Chondrocyte (in vitro differentiated cells): ENCODE measurements at regions not wholly inside any gene's neighbourhood (a gene's known extent, or its start where the extent isn't known, plus 50 kb on each side); places are given as distances from the start of the nearest gene placed in this dataset.

Experiments
- DNase-seq: peaks from one replicate; pipeline ENCODE4 v3.0.0; 2021; ENCODE audit warnings: mixed read lengths, low spot score
- H3K27ac Mint-ChIP-seq: one replicate; pipeline ENCODE4 v1.8.0; 2021; ENCODE audit warnings: mild to moderate bottlenecking, moderate library complexity, mixed read lengths; ENCODE audit not compliant: unreplicated experiment
- H3K27me3 Mint-ChIP-seq: 2 replicates; pipeline ENCODE4 v1.8.0; 2021; ENCODE audit warnings: low read depth, mixed read lengths
- H3K36me3 Mint-ChIP-seq: 2 replicates; pipeline ENCODE4 v1.8.0; 2021; ENCODE audit warnings: low read depth, mixed read lengths
- H3K4me1 Mint-ChIP-seq: 2 replicates; pipeline ENCODE4 v1.8.0; 2021; ENCODE audit warnings: low read depth, mild to moderate bottlenecking, mixed read lengths
- H3K4me3 Mint-ChIP-seq: one replicate; pipeline ENCODE4 v1.8.0; 2021; ENCODE audit warnings: mild to moderate bottlenecking, moderate library complexity, mixed read lengths; ENCODE audit not compliant: unreplicated experiment
- H3K9me3 Mint-ChIP-seq: 2 replicates; pipeline ENCODE4 v1.8.0; 2021; ENCODE audit warnings: low read depth, mixed read lengths
- CTCF ChIP-seq: fragments of 200-600 bp; sonication (generic); IDR thresholded peaks from 2 replicates; pipeline ENCODE4 v1.5.0; 2021; ENCODE audit warnings: antibody characterized with exemption, mild to moderate bottlenecking, moderate library complexity

DNA sequence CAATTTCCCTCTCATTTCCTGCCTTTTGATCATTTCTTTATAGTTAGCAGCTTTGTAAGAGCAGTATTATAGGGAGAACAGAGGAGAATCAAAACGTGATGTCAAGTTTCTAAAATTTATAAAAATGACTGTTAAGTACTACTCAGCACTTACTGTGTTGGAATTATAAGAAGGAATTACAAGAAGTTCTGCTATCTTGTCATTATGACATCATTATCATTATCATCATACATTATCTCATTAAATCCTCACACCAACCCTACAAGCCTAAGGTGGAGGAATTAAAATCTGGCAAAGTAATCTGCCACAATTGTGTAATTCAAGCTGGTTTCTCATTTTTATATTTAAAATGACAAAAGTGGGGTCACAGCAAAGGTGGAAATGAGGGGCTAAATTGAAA is 316.2 kb upstream of the CD180 start:
- peaks cover 17% of the 10 kb centered on the region for H3K4me1 Mint-ChIP-seq
- no peak overlapping the region for H3K27ac Mint-ChIP-seq
- no peaks in the 10 kb centered on the region for H3K27me3 Mint-ChIP-seq
- DNase-seq = no peak
- no peak overlapping the region for H3K4me3 Mint-ChIP-seq
- no peak for TF ChIP-seq CTCF
- H3K36me3 Mint-ChIP-seq = peaks cover 2% of the 10 kb centered on the region
- H3K9me3 Mint-ChIP-seq = peaks cover 10% of the 10 kb centered on the region

DNA sequence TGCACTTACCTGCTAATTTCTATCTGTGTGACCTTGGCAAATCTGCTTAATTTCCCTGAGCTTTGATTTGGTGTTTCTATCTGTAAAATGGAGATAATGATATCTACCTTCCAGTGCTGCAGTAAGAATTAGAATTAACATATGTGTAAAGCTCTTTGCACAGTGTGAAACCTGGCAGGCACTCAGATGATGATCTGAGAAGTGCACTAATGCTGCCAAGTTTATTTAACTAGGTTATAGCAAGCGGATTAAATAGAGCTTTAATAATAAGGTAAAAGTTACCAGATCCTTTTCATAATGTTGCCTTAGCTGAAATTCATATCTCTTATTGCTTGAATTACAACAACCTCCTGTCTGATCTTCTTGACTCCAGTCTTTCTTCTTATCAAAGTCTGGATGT is 315.3 kb upstream of the CD180 start:
- peaks cover 2% of the 10 kb centered on the region for H3K36me3 Mint-ChIP-seq
- DNase-seq = no peak
- H3K27me3 Mint-ChIP-seq = no peaks in the 10 kb centered on the region

GRCh38 chr5:67510204-67510603 is 313.6 kb upstream of the CD180 start:
- TF ChIP-seq CTCF = no peak
- Mint-ChIP-seq H3K9me3 (peaks cover 10% of the 10 kb centered on the region), H3K27me3 (no peaks in the 10 kb centered on the region), H3K27ac (no peak overlapping the region), H3K4me3 (no peak overlapping the region), H3K4me1 (no peaks in the 10 kb centered on the region), H3K36me3 (no peaks in the 10 kb centered on the region)
- no peak for DNase-seq

More for the DNA sequence above, 315.3 kb upstream of the CD180 start:
- H3K4me1 Mint-ChIP-seq = peaks cover 11% of the 10 kb centered on the region
- peaks cover 10% of the 10 kb centered on the region for H3K9me3 Mint-ChIP-seq
- no peak overlapping the region for H3K4me3 Mint-ChIP-seq
- TF ChIP-seq CTCF = no peak
- no peak overlapping the region for H3K27ac Mint-ChIP-seq

- Mint-ChIP-seq H3K27ac (no peak overlapping the region), H3K4me3 (no peak overlapping the region), H3K27me3 (no peaks in the 10 kb centered on the region), H3K9me3 (peaks cover 10% of the 10 kb centered on the region), H3K36me3 (no peaks in the 10 kb centered on the region), H3K4me1 (no peaks in the 10 kb centered on the region)
- TF ChIP-seq CTCF = no peak
- no peak for DNase-seq
These were observed 313.0 kb upstream of the CD180 start for GRCh38 chr5:67509402-67510186.

- no peak for TF ChIP-seq CTCF
- peaks cover 10% of the 10 kb centered on the region for H3K9me3 Mint-ChIP-seq
- H3K4me3 Mint-ChIP-seq = no peak overlapping the region
- H3K27me3 Mint-ChIP-seq = no peaks in the 10 kb centered on the region
- H3K4me1 Mint-ChIP-seq = no peaks in the 10 kb centered on the region
- no peak for DNase-seq
- H3K27ac Mint-ChIP-seq = no peak overlapping the region
- no peaks in the 10 kb centered on the region for H3K36me3 Mint-ChIP-seq
These were observed 309.6 kb upstream of the CD180 start for GRCh38 chr5:67506241-67506640.
